ENCODE measurements at regions not wholly inside any gene's neighbourhood (a gene's known extent, or its start where the extent isn't known, plus 50 kb on each side); places are given as distances from the start of the nearest gene placed in this dataset.

GRCh38 chr3:61411009-61411662, 150.2 kb upstream of the PTPRG start:
- no peak for TF ChIP-seq CTCF (IDR thresholded peaks at IDR 0.05; ENCODE audit: extremely low read depth in 1 of 2, insufficient read depth in 1 of 2, low read depth in 1 of 2, low read length in 2 of 2)
- no peak for TF ChIP-seq POLR2A (IDR thresholded peaks at IDR 0.05; ENCODE audit: low read depth, low read length)
- no peak for TF ChIP-seq MYC (IDR thresholded peaks at IDR 0.05; ENCODE audit: low read depth, low read length)
- TF ChIP-seq EZH2 (IDR thresholded peaks at IDR 0.05; ENCODE audit: borderline replicate concordance, low read depth, low read length, severe bottlenecking) = no peak
- no peak for TF ChIP-seq POLR2AphosphoS5 (IDR thresholded peaks at IDR 0.05; ENCODE audit: insufficient read depth, low read depth, low read length)
- TF ChIP-seq FOS (IDR thresholded peaks at IDR 0.05; ENCODE audit: borderline replicate concordance, insufficient read depth, low read length) = no peak

Data from endothelial cell of umbilical vein (primary cell).